ENCODE measurements at regions not wholly inside any gene's neighbourhood (a gene's known extent, or its start where the extent isn't known, plus 50 kb on each side); places are given as distances from the start of the nearest gene placed in this dataset.

- TF ChIP-seq TAF1 (IDR thresholded peaks at IDR 0.05; ENCODE audit: low read depth) (no peak), RAD21 (IDR thresholded peaks at IDR 0.05; ENCODE audit: low read depth) (no peak), MAX (IDR thresholded peaks at IDR 0.05) (no peak), YY1 (IDR thresholded peaks at IDR 0.05; ENCODE audit: low read depth) (no peak), ZBTB7A (IDR thresholded peaks at IDR 0.05; ENCODE audit: low read depth) (no peak), REST (IDR thresholded peaks at IDR 0.05; ENCODE audit: low read depth) (no peak)
Observed at GRCh38 chr2:160687629-160688028, 194.0 kb upstream of the RBMS1 start.

Measured in Ishikawa (cell line).